Hepatocyte (in vitro differentiated cells): ENCODE measurements at regions not wholly inside any gene's neighbourhood (a gene's known extent, or its start where the extent isn't known, plus 50 kb on each side); places are given as distances from the start of the nearest gene placed in this dataset.

Experiments used
- DNase-seq: peaks from one replicate; pipeline ENCODE4 v3.0.0-alpha.2; 2016; ENCODE audit warnings: low spot score
- H2AFZ ChIP-seq: fragments of 200-600 bp; sonication (generic); 2 replicates; pipeline ENCODE4 v1.6.0; 2016; ENCODE audit warnings: antibody characterized with exemption, mild to moderate bottlenecking
- H3K27ac ChIP-seq: fragments of 200-600 bp; sonication (generic); 2 replicates; pipeline ENCODE4 v1.5.1; 2016; ENCODE audit warnings: mild to moderate bottlenecking
- H3K27me3 ChIP-seq: fragments of 200-600 bp; sonication (generic); 2 replicates; pipeline ENCODE4 v1.6.1; 2016
- H3K36me3 ChIP-seq: fragments of 200-600 bp; sonication (generic); replicated peaks from 2 replicates; pipeline ENCODE4 v1.5.1; 2016; ENCODE audit warnings: low read depth; ENCODE audit not compliant: insufficient read depth
- H3K4me1 ChIP-seq: fragments of 200-600 bp; sonication (generic); 2 replicates; pipeline ENCODE4 v1.5.1; 2016; ENCODE audit warnings: mild to moderate bottlenecking, moderate library complexity; ENCODE audit not compliant: insufficient read depth
- H3K4me2 ChIP-seq: fragments of 200-600 bp; sonication (generic); 2 replicates; pipeline ENCODE4 v1.6.0; 2016
- H3K4me3 ChIP-seq: fragments of 200-600 bp; sonication (generic); 2 replicates; pipeline ENCODE4 v1.5.1; 2016; ENCODE audit warnings: mild to moderate bottlenecking
- H3K79me2 ChIP-seq: fragments of 200-600 bp; sonication (generic); 2 replicates; pipeline ENCODE4 v1.6.0; 2017; ENCODE audit warnings: mild to moderate bottlenecking
- H3K9me2 ChIP-seq: fragments of 200-600 bp; sonication (generic); replicated peaks from 2 replicates; pipeline ENCODE4 v1.6.0; 2017; ENCODE audit warnings: mild to moderate bottlenecking; ENCODE audit not compliant: insufficient read depth
- H3K9me3 ChIP-seq: fragments of 200-600 bp; sonication (generic); 2 replicates; pipeline ENCODE4 v1.5.1; 2016; ENCODE audit warnings: low read depth, mild to moderate bottlenecking
- H4K20me1 ChIP-seq: fragments of 200-600 bp; sonication (generic); 2 replicates; pipeline ENCODE4 v1.6.0; 2016; ENCODE audit warnings: mild to moderate bottlenecking; ENCODE audit not compliant: insufficient read depth, poor library complexity, severe bottlenecking
- CTCF ChIP-seq: fragments of 200-600 bp; sonication (generic); IDR thresholded peaks from 2 replicates; pipeline ENCODE4 v1.5.1; 2016; ENCODE audit warnings: antibody characterized with exemption, mild to moderate bottlenecking; ENCODE audit not compliant: poor library complexity
- EZH2 ChIP-seq: fragments of 200-600 bp; sonication (generic); IDR thresholded peaks from 2 replicates; pipeline ENCODE4 v1.6.1; 2016; ENCODE audit warnings: antibody characterized with exemption, mild to moderate bottlenecking, borderline replicate concordance
- EZH2phosphoT487 ChIP-seq: fragments of 200-600 bp; sonication (generic); IDR thresholded peaks from one replicate; pipeline ENCODE4 v1.6.1; 2018; ENCODE audit warnings: antibody characterized with exemption, mild to moderate bottlenecking, low read depth, moderate library complexity; ENCODE audit not compliant: unreplicated experiment, severe bottlenecking
- WGBS: methylation state at CpG from one replicate; pipeline ENCODE4 v1.1.6; 2016; ENCODE audit warnings: low lambda C conversion rate; ENCODE audit errors: missing lambda C conversion rate; 5-methylcytosine and 5-hydroxymethylcytosine counted together

DNA sequence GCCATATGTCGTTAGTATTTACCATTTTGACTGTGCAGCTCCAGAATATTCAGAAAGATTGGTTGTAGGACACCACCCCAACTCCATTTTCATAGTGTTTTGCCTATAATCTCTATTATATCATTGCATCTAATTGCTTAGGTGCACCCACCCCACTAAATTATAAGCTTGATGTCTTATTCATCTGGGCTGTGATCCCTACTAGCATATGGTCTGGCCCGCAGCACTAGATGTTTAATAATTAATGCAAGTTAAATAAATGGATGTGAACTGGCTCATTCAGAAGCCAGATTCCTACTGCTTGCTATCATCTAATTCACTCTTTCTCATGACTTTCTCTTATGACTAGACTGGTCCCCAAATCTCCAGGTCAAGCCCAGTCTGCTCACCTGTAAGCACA is 143.5 kb downstream of the RELL1 start:
- Histone ChIP-seq H3K4me1 (no peaks in the 10 kb centered on the region), H3K9me3 (no peaks in the 10 kb centered on the region), H3K27ac (no peak overlapping the region), H3K79me2 (peaks cover 24% of the 10 kb centered on the region), H3K4me3 (no peak overlapping the region), H3K4me2 (no peak overlapping the region), H3K36me3 (no peaks in the 10 kb centered on the region), H2AFZ (no peak overlapping the region), H4K20me1 (no peaks in the 10 kb centered on the region), H3K9me2 (no peaks in the 10 kb centered on the region), H3K27me3 (no peaks in the 10 kb centered on the region)
- no peak for TF ChIP-seq EZH2
- no peak for TF ChIP-seq EZH2phosphoT487
- no peak for TF ChIP-seq CTCF
- 75% methylated on average over 2 of the region's 2 CpGs for WGBS
- no peak for DNase-seq

GRCh38 chr4:37541956-37542355 is 144.2 kb downstream of the RELL1 start:
- Histone ChIP-seq H3K36me3 (no peaks in the 10 kb centered on the region), H4K20me1 (no peaks in the 10 kb centered on the region), H3K27me3 (no peaks in the 10 kb centered on the region), H3K79me2 (peaks cover 23% of the 10 kb centered on the region), H2AFZ (no peak overlapping the region), H3K9me3 (no peaks in the 10 kb centered on the region), H3K4me3 (no peak overlapping the region), H3K4me2 (no peak overlapping the region), H3K9me2 (no peaks in the 10 kb centered on the region), H3K27ac (no peak overlapping the region), H3K4me1 (no peaks in the 10 kb centered on the region)
- no peak for TF ChIP-seq EZH2
- TF ChIP-seq EZH2phosphoT487: no peak
- no peak for TF ChIP-seq CTCF
- no peak for DNase-seq
- 87% methylated on average over 4 of the region's 4 CpGs for WGBS

- Histone ChIP-seq H3K79me2 (peaks cover 21% of the 10 kb centered on the region), H2AFZ (no peak overlapping the region), H3K27ac (no peak overlapping the region), H3K9me2 (no peaks in the 10 kb centered on the region), H3K9me3 (no peaks in the 10 kb centered on the region), H3K36me3 (no peaks in the 10 kb centered on the region), H3K4me1 (no peaks in the 10 kb centered on the region), H3K27me3 (no peaks in the 10 kb centered on the region), H3K4me2 (no peak overlapping the region), H4K20me1 (no peaks in the 10 kb centered on the region), H3K4me3 (no peak overlapping the region)
- no peak for TF ChIP-seq EZH2phosphoT487
- no peak for TF ChIP-seq CTCF
- no peak for TF ChIP-seq EZH2
- WGBS: 45% methylated on average over 2 of the region's 2 CpGs
- DNase-seq: no peak
These were observed 145.7 kb downstream of the RELL1 start for GRCh38 chr4:37540486-37540885.

- H2AFZ ChIP-seq: no peak overlapping the region
- no peak for TF ChIP-seq EZH2phosphoT487
- no peak for TF ChIP-seq EZH2
- TF ChIP-seq CTCF: no peak
- no peak overlapping the region for H3K4me2 ChIP-seq
- no peak for DNase-seq
- WGBS: 50% methylated on average over 7 of the region's 7 CpGs
- no peaks in the 10 kb centered on the region for H4K20me1 ChIP-seq
- H3K27ac ChIP-seq: no peak overlapping the region
- H3K9me2 ChIP-seq: no peaks in the 10 kb centered on the region
- H3K79me2 ChIP-seq: peaks cover 14% of the 10 kb centered on the region
- H3K36me3 ChIP-seq: no peaks in the 10 kb centered on the region
- no peak overlapping the region for H3K4me3 ChIP-seq
- no peaks in the 10 kb centered on the region for H3K4me1 ChIP-seq
- no peaks in the 10 kb centered on the region for H3K27me3 ChIP-seq
- no peaks in the 10 kb centered on the region for H3K9me3 ChIP-seq
These were observed 147.2 kb downstream of the RELL1 start for GRCh38 chr4:37538931-37539330.
